ENCODE measurements at regions not wholly inside any gene's neighbourhood (a gene's known extent, or its start where the extent isn't known, plus 50 kb on each side); places are given as distances from the start of the nearest gene placed in this dataset.

DNA sequence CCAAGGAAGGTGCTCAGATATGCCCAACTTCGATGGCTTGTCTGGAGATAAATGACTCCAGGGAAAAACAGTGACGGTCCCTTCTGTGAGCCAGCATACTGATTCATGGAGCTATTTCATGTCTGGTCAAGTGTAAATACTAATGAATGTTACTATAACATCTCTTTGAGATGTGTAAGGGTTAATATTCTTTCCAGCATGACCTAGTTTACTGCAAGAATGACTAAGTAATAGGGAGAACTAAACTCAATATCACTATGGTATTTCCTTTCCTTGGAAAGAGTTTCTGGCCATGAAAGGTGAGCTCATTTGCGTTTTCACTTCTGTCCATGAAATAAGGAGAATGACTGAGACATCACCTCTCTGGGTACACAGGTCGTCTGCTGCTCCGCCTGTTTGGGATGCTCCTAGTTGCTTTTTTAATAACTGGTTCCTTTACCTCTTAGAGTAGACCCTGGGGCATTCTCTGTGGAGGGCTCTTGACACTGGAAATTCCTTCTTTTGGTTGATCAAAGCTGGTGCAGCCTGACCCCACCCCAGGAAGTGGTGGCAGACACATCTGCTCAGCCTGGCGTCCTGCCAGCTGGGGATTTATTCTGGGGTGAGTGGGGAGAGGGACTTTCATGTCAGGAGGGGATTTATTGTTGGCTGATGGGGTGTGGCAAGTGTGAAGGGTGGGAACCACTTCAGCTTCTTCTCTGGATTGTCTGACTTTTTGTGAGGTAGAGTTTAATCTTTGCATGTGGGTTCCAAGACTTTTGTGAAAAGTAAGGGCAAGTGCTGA, 250.0 kb upstream of the MPDZ start:
- no peak for DNase-seq

DNA sequence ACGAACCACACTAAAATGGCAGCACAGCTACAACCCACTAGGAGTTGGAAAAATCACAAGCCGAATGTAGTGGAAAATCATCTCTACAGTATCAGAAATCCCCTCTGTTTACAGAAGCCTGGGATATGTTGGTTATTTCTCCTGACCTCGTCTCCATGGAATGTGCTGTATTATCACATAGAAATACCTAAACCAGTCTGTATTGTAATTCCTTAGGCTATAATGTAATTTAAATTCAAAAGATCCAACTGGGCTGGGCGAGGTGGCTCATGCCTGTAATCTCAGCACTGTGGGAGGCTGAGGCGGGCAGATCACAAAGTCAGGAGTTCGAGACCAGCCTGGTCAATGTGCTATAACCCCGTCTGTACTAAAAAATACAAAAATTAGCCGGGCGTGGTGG, 244.8 kb upstream of the MPDZ start:
- DNase-seq, result no peak

DNA sequence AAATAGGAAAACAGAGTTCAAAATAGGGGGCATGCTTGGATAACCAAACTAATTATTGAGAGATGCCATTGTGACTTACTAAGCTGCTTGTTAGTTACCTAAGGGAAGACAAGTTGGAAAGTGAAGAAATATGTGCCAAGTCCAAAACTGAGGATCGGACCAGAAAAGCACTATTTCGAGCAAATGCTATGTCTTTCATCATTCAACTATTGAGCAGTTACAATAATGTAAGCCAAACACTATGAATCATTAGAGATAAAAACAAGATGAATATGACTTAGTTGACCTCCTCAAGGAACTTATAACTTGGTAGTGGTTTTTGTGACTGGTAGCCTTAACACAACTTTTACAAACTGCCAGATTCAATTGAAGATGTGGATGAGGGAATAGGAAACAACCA, 240.6 kb upstream of the MPDZ start:
- no peak for DNase-seq

DNA sequence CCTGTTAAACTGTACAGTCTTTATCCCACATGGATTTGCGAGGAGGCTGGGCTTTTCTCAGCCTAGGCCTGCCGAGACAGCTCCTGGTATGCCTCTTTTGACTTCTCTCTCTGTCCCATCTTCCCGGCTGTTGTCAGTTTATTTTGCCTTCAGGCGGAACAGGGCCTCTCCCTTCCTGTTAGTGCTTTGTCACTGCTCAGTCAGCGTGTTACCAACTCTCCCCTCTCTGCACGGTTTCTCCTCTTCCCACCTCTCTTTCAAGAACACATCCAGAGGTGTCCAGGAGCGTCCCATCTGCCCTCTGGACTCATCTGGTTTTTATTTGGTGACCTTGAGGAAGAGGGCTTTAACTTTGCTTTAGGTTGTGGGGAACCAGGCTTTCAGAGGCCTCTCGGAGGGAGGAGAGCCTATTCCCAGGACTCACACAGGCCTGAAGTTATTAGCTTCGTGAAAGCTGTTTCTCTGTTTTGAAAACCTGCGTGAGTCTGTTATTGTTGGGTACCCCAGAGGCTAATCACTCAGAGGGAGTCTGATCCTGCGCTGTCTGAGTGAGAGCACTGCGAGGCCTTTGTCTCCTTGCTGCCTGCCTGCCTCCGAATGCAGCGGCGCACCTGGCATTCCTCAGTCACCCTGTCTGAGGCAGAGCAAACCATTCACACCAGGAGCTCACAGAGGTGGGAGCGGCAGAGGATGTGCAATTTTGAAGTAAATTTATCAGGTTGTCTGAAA, 234.4 kb upstream of the MPDZ start:
- DNase-seq, result no peak

DNA sequence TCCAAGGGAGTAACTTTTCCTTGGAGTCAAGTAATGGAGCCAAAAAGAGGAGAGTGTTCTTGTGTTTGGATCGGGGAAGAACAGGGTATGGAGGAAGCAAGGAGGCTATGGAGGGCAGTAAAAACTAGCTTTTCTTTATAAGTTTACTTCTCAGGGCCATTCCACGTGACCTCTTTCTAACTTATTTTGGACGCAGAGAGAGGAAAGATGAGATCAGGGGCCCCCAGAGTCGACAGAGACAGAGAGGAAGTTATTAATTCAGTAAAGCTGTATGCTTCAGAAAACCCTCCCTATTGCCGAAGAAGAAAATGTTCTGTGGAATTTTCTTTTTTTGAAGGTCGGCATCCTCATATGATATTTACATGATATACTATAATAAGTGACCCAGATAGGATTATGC, 233.8 kb upstream of the MPDZ start:
- no peak for DNase-seq

DNA sequence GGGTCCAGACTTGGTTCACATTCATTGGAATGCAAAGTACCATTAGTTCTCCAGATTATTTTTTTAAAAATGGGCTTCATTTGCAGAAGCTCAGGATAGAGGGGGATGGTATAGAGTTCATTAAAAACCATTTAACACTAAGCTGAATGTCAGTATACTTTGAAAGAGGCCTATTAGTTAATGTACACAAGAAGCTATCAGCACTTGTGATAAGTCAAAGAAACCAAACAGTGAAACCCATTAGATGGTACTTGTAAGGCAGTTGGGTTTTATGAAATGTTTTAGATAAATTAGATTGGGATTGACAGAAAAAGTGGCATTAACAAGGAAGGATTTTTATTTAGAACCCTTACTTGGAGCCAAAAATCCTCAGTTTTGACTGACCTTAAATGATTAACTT, 229.2 kb upstream of the MPDZ start:
- no peak for DNase-seq

DNA sequence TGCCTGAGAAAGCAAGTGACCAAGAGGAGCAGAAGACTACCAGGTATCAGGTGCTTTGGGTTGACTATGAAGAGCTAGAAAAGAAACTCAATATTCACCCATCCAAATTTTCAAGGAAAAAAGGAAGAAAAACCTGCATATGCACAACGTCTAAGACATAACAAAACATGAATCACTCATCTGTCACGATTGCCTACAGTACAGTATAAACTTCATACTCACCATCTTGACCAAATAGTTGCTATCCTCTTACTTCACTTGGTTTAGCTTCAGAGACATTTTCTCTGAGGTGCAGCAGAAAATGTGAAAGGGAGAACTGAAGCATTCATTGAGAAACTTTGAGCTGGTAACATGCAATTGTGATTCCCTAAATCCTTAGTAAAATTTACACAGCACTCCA, 228.6 kb upstream of the MPDZ start:
- no peak for DNase-seq

DNA sequence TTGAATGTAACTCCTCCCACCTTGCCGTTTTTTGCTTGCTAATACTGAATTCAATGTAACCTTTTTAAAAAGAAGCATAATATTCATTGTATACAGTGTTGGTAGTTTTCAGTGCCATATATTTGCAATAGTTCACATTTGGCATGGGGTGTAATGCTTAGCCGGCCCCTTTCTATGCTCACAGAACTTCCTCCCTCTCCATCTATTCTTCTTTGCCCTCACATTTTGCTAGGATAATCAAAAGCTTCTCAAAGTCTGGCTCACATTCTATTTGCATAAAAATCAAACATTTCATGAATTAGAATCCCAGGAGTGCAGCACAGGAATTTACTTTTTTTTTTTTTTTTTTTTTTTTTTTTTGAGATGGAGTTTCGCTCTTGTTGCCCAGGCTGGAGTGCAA, 226.3 kb upstream of the MPDZ start:
- DNase-seq, result no peak

DNA sequence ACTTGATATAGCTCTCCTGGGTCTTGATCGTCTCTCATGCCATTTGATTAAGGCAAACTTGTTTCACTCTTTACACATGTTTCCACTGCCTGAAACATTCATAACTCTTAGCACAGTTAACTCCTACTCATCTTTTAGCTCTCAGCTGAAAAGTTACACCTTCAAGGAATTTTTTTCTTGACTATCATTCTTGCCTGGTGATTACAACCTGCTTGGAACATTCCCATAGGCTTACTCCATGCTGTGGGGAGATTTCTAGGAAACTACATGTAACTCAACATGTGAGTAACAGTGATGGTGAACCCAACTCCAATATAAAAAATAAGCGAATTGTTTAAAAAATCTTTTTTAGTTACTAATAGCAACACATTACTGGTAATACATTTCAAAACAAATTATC, 224.1 kb upstream of the MPDZ start:
- DNase-seq, result no peak

DNA sequence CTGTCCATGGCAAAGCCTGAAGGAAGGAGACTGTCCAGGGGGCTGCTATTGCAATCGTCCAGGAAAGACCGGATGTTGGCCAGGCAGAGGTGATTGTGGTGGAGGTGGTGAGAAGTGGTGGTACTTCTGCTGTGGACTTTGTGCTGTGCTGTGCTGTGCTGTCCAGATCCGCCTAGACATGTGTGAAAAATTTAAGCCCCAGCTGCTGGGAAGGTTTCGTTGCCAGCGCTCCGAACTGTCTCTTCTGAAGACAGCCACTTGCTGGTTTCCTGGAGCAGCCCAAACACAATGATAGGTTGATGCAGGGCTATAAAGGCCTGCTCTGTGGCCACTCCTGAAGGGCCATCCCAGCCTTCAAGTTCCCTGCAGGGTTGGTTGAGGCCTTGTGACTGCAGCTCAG, 223.0 kb upstream of the MPDZ start:
- no peak for DNase-seq

DNA sequence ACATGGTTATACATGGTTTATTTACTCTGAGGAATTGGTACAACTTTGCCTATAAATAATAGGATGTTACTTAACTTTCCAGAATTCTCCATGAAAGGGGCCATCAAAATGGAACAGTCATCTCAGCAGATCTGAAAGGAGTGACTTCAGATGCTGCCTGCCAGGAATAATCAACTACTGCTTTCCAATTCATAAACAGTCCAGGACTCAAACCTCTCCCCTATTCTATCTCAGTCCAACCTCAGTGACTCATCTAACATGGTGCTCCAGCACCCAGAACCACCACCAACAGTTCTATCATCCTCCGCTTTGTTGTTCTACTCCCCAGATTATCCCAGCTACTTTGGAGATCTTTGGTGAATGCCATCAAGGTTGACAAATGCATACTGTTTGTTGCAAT, 221.5 kb upstream of the MPDZ start:
- no peak for DNase-seq

DNA sequence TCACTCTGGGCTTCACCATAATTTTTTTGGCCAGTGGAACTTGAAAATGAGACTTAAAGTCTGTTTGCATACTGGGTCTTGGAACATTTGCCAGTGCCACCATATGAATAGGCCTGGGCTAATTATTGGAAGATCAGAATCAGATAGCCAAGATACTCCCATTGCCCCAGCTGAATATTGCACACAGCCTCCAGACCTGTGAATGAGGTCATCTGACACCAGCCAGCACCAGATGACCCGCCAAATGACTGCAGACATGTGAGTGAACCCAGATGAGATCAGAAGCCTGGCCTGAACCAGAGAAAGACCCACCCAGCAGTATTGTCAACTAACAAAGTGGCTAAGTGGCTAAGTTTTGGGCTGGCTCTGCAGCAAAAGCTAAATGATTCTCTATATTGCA, 220.5 kb upstream of the MPDZ start:
- no peak for DNase-seq

DNA sequence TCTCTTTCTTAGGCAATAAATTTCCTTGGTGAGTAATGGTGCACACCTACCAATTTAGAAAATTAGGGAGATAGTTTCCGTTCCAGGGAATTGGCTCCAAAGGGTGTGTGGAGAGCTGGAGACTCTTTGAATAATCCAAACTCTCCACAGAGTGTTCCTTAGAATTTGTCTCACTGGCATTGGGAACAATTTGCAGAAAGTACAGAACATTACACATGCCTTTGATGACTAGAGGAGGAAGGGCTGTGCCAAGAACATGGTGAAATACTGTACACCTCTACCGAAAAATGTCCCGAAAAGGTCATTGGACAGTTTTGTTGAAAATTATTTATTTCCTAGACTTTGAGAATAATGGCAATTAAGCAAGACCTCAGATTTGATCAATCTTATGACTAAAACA, 214.2 kb upstream of the MPDZ start:
- DNase-seq, result no peak

DNA sequence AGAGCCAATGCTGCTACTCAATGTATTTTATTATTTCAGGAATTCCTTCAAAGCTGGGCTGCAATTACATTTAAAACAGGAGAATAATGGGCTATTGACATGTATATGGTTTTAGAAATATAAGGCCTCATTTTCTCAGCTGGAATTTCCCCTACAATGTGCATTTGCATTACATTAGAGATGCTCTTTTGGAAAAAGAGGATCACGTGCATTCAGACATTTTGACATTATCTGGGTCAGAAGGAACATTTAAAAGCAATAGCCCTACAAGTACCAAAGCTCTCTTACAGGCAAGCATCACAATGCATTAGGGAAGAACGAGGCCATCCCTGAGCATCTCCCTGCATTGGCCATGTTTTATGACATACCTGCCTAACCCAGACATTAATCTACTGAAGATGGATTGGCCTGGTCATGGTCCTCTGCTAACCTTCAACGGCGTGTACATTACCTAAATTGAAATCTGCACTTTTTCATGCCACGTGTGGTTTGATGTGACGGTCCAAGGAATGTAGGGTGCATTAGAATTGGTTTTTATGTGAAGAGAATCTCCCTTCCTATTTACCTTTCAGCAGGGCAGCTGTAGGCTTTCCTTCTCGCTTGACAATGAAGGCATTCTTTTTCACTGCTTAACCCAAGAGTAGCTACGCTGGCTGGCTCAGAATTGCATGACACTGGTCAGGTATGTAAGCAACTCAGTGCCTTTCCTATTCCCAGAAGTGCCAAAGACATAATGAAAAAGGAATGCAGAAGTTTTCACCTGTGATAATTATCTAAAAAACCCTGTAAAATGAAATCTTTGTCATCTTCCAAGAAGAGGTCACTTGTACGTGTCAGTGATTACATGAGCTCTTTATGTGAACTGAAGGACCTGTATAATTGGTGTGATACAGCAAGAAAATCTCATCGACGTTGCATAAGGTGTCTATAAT, 212.3 kb upstream of the MPDZ start:
- DNase-seq, result no peak

DNA sequence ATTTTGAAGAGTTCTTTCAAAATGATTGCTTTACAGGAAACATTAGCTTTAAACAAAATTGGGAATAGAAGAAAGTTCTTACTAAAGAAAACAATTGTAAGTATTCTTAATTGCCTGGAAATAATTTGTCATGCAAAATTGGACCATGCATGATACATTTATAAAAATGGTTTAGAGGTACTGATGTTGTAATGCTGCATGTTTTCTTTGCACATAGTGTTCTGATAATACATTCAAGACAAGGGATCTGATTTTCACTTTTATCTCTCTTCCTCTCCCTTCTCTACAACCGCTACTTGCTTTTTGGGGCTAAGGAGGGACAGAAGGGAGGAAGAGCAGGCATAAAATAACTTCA, 211.6 kb upstream of the MPDZ start:
- no peak for DNase-seq

DNA sequence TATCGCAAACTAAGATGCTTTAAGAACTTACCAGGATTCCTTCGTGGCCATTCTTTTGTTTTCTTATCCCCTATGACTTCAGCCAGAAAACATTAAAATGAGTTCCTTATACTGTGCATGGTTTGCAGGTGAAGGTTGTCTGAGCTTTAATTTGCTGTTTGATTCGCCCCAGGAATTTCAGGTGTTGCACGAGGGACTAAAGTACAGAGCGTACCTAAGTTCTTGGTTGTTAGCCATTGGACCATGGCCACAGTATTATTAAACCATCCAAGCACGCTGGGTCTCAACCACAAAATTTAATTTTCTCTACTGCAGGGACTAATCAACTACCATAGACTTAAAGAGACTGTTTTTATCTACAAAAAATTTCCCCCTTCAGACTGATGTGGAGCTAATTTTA, 208.4 kb upstream of the MPDZ start:
- DNase-seq, result no peak

DNA sequence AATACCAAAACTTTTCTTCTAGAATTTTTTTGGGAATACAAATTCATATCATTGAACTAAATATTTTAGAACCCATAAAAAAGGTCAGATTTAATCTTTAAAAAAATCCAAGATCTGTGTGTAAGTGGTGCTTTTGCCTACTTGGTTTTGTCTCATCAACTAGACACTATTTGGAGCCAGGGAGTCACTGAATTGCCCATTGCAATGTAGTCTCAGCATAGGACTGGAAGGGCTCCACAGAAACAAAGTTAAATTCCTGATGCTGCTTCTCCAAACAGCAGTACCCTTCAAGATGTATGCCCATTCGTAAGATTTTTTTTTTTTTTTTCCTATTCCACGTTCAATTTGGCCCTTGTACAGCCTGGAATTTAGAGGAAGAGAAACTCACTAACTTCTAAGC, 208.0 kb upstream of the MPDZ start:
- DNase-seq, result no peak

DNA sequence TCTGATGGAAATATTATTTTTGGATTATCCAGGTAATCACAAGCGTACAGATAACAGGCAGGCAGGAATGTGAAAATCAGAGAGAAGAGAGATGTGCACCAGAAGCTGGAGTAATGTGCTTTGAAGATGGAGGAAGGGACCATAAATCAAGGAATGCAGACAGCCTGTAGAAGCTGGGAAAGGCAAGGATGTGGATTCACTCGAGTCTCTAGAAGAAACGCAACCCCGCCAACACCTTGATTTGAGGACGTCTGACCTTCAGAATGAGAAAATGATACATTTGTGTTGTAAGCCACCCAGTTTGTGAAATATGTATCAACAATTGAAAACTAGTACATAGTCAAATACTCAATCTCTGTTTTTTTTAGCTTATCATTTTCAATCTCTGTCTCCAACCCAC, 207.6 kb upstream of the MPDZ start:
- no peak for DNase-seq

DNA sequence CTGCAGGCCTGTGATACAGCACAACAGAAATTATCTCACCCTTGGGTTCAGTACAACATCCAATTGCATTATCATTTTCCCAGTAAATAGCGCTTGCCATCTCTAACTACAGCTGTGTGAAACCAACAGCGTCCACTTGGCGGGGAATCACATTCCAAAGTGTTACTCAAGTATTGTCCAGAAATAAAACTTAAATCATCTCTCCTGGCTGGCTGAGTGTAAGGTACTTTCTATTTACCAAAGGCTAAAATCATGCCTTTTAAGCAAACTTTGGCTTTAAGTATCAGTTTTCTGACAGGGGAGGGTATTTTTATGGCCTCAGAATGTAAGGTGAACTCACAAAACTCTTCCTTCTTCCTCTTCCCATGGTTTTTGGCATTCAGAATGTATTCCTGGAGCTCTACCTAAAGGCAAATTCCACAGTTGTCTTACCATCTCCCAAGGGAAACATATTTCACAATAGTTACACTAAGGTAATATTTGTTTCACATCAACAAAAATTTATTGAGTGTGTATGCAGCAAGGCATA, 205.6 kb upstream of the MPDZ start:
- DNase-seq, result no peak

DNA sequence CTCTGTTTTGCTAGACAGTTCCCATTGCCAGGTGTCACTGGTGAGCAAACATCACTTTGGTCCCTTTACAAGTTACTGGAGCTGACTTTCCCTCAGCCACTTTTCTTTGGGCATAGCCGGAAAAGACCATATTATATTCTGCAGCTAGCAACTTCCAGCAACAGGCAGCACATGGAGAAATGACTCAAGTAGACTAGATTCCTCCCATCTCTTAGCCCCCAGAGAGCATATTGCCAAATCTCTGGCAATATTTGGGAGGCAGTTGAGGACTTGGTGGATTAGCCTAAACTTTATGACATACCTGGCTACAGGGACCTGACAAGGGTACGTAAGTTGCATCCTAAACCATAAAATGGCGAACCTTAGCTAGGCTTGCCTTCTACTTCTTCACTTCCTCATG, 204.7 kb upstream of the MPDZ start:
- no peak for DNase-seq

DNA sequence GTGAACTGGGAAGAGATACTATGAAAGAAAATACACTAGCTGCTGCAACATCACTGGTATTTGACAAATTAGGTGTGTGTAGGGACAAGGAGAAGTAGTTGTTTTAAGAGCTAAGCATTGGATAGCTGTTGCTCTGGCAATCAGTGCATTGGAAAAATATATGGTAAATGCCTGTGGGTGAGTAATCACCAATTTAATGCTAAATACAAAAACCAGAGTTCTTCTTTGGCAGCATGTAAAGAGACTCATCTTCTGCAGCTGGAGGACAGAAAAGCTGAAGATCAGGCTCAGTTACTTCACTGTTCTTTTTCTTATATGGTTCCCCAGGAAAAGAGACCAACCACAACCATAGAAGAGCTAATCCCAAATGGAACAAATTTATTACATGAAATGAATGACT, 201.8 kb upstream of the MPDZ start:
- DNase-seq, result no peak

DNA sequence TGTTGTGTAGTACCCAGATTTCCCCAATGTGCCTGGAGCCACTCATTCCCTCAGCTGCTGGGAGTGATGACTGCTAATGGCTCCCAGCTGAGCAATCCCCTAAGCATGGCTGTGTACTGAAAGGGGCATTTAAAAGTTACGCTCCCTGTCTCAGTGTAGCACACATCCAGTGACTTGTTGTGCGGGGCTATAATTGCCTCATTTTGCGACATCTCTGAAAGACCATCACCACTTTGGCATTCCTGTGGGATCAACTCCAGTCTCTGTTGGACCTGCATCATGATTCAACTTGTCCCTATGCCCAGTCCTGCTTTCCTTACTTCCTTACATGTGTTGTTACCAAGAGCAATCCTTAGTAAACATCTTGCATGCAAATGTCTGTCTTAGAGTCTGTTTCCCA, 201.2 kb upstream of the MPDZ start:
- DNase-seq, result no peak

DNA sequence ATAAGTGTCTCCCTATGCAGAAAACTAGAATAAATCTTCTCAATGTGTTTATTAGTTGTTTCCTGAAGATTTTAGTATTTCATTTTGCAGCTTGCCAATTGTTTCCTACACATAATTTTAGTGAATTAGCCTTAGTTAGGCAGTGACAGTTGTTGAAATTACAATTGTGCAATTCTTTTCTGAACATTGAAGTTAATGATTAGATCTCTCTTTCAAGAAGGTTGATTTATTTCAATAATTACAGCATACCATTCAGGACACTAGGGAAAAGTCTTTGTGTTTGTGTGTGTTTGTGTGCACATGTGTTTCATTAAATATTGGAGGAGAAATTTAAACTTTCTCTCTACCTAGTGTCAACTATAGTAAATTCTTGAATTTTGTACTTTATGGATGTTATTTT, 199.6 kb upstream of the MPDZ start:
- no peak for DNase-seq

DNA sequence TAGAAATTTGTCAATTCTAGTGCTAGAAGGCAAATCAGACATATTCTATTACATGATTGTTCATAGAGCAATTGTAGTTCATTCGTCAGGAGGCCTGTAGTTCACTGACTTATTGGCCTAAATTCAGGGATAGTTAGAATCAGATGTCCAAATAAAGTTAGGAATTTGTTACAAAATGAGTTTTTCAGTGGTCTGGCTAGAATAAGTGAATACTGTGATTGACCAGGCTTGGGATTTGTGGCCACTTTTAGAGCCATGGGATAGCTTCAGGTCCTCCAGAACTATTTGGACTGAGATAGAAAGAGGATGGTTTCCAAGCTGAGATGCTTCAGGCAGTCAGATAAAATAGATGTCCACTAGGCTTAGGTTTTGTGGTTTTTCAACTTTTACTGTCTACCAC, 199.1 kb upstream of the MPDZ start:
- DNase-seq, result no peak
